Keratinocyte (primary cell): ENCODE measurements at regions not wholly inside any gene's neighbourhood (a gene's known extent, or its start where the extent isn't known, plus 50 kb on each side); places are given as distances from the start of the nearest gene placed in this dataset.

Experiments used
- DNase-seq: peaks from one replicate; pipeline ENCODE4 v3.0.0-alpha.2; 2011; ENCODE audit warnings: low read depth, missing footprints, low spot score
- FAIRE-seq: peaks from 2 replicates; lab custom pipeline; 2011; peaks lifted over from hg19 to GRCh38; lab: Jason Lieb, UNC
- H2AFZ ChIP-seq: 2 replicates; pipeline ENCODE4 v1.6.0; 2012; ENCODE audit warnings: low read length, control low read depth, inconsistent platforms; ENCODE audit not compliant: control insufficient read depth
- H3K27ac ChIP-seq: 2 replicates; pipeline ENCODE4 v1.5.1; 2011; ENCODE audit warnings: low read length; ENCODE audit not compliant: control insufficient read depth, insufficient read depth
- H3K27me3 ChIP-seq: 3 replicates; pipeline ENCODE4 v1.6.0; 2011; ENCODE audit warnings: low read length; ENCODE audit not compliant: control insufficient read depth, insufficient read depth; ENCODE audit errors: extremely low read depth
- H3K36me3 ChIP-seq, 2 experiments: 2 replicates in 1 of 2; 3 replicates in 1 of 2; pipeline ENCODE4 v1.5.1; 2011; ENCODE audit warnings: low read length in 2 of 2, mild to moderate bottlenecking in 1 of 2; ENCODE audit not compliant: control insufficient read depth in 2 of 2, insufficient read depth in 2 of 2; ENCODE audit errors: extremely low read depth in 1 of 2
- H3K4me1 ChIP-seq: 3 replicates; pipeline ENCODE4 v1.5.1; 2011; ENCODE audit warnings: low read length; ENCODE audit not compliant: control insufficient read depth, insufficient read depth; ENCODE audit errors: extremely low read depth
- H3K4me2 ChIP-seq: 3 replicates; pipeline ENCODE4 v1.6.0; 2011; ENCODE audit warnings: low read depth, low read length; ENCODE audit not compliant: control insufficient read depth, insufficient read depth; ENCODE audit errors: extremely low read depth
- H3K4me3 ChIP-seq, 3 experiments: fragments of 200-600 bp in 1 of 3; sonication (generic) in 1 of 3; 2 replicates in 2 of 3; 3 replicates in 1 of 3; pipeline ENCODE4 v1.5.1; 2011 to 2016; ENCODE audit warnings: low read length in 3 of 3, mild to moderate bottlenecking in 3 of 3, control low read depth in 2 of 3, inconsistent platforms in 1 of 3, low read depth in 1 of 3, mixed read lengths in 1 of 3, mixed run types in 1 of 3, moderate library complexity in 1 of 3; ENCODE audit not compliant: control insufficient read depth in 2 of 3, insufficient read depth in 2 of 3; ENCODE audit errors: extremely low read depth in 1 of 3
- H3K79me2 ChIP-seq: 2 replicates; pipeline ENCODE4 v1.6.0; 2012; ENCODE audit warnings: low read length; ENCODE audit not compliant: control insufficient read depth, insufficient read depth
- H3K9ac ChIP-seq: 3 replicates; pipeline ENCODE4 v1.6.0; 2011; ENCODE audit warnings: low read length; ENCODE audit not compliant: control insufficient read depth, insufficient read depth; ENCODE audit errors: extremely low read depth
- H3K9me1 ChIP-seq: 3 replicates; pipeline ENCODE4 v1.6.0; 2011; ENCODE audit warnings: low read length; ENCODE audit not compliant: control insufficient read depth, insufficient read depth; ENCODE audit errors: extremely low read depth
- H3K9me3 ChIP-seq: 2 replicates; pipeline ENCODE4 v1.5.1; 2012; ENCODE audit warnings: low read depth, low read length; ENCODE audit not compliant: control insufficient read depth
- H4K20me1 ChIP-seq: 3 replicates; pipeline ENCODE4 v1.6.0; 2011; ENCODE audit warnings: low read length; ENCODE audit not compliant: control insufficient read depth, insufficient read depth; ENCODE audit errors: extremely low read depth
- EZH2 ChIP-seq: IDR thresholded peaks from one replicate; pipeline ENCODE4 v1.6.1; 2012; ENCODE audit warnings: inconsistent platforms, mild to moderate bottlenecking, low read length, moderate library complexity
- dilution Hi-C: fragments of 300-500 bp; cut with MboI; formaldehyde crosslinking; loops from one replicate; pipeline ENCODE4 v1.7.0; 2020; ENCODE audit warnings: low sequenced_read_pairs; ENCODE audit not compliant: extremely low pct_ligation_motif_present
- TF ChIP-seq, protein P1 (sequence below), 3 experiments: IDR thresholded peaks in 1 of 3; conservative IDR thresholded peaks in 1 of 3; optimal IDR thresholded peaks in 1 of 3; 2 replicates in 2 of 3; 3 replicates in 1 of 3; pipeline versions ENCODE3 to v1.5.1; 2011; ENCODE audit warnings: low read length in 3 of 3, mild to moderate bottlenecking in 3 of 3, moderate library complexity in 2 of 3, control low read depth in 1 of 3, inconsistent platforms in 1 of 3; ENCODE audit not compliant: insufficient read depth in 2 of 3; ENCODE audit errors: extremely low read depth in 1 of 3

DNA sequence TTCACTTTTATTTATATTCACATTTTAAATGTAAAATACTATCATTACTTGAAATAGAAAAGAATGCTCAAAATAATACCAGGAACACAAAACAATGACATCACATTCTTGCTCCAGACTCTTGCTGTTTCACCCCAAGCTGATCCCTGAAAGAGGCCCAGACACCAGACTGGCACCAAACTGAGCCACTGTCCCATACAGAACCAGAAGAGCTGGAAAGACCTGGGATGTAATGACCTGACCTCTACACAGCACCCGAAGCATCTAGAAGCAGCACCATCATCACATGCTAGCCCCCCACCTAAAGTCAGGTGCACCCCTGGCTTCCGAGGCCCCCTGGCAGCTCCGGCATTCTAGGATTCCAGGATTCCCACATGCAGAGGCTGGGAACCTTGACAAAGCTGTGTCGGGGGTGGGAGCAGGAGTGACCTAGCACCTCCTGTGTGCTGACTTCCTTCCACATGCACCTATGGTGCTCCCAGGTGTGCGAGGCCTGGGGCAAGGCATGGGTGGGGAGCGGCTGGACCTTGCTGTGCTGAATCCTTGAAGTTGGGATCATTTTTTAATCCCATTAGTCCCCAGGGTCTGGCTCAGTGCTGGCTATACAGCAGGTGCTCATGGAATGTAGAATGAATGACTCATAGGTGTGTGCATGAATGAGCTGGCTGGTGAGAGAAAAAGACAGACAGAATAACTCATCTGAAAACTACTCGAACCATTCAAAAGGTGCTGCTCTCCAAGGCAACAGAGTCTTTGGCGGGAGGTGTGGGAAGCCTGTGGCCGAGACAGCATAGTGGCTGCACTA, 144.7 kb upstream of the IQSEC1 start:
- Histone ChIP-seq H3K9me1 (no peaks in the 10 kb centered on the region), H3K27ac (no peak overlapping the region), H3K4me2 (peak overlapping the region; percentile 40), H3K4me1 (peaks cover 18% of the 10 kb centered on the region), H3K9me3 (no peaks in the 10 kb centered on the region), H3K79me2 (no peaks in the 10 kb centered on the region), H3K4me3 (no peak overlapping the region), H4K20me1 (no peaks in the 10 kb centered on the region), H3K27me3 (no peaks in the 10 kb centered on the region), H2AFZ (no peak overlapping the region), H3K36me3 (no peaks in the 10 kb centered on the region), H3K9ac (no peak overlapping the region)
- DNase-seq: peak; percentile 81
- dilution Hi-C loops: no loop called here
- FAIRE-seq: peak; percentile 90
- TF ChIP-seq, protein P1, sequence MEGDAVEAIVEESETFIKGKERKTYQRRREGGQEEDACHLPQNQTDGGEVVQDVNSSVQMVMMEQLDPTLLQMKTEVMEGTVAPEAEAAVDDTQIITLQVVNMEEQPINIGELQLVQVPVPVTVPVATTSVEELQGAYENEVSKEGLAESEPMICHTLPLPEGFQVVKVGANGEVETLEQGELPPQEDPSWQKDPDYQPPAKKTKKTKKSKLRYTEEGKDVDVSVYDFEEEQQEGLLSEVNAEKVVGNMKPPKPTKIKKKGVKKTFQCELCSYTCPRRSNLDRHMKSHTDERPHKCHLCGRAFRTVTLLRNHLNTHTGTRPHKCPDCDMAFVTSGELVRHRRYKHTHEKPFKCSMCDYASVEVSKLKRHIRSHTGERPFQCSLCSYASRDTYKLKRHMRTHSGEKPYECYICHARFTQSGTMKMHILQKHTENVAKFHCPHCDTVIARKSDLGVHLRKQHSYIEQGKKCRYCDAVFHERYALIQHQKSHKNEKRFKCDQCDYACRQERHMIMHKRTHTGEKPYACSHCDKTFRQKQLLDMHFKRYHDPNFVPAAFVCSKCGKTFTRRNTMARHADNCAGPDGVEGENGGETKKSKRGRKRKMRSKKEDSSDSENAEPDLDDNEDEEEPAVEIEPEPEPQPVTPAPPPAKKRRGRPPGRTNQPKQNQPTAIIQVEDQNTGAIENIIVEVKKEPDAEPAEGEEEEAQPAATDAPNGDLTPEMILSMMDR (optimal IDR thresholded peaks at IDR 0.05 in 1 of 3, IDR thresholded peaks at IDR 0.05 in 1 of 3, conservative IDR thresholded peaks at IDR 0.05 in 1 of 3; ENCODE audit: extremely low read depth in 1 of 3, insufficient read depth in 2 of 3, low read length in 3 of 3): no peak
- no peak for TF ChIP-seq EZH2

DNA sequence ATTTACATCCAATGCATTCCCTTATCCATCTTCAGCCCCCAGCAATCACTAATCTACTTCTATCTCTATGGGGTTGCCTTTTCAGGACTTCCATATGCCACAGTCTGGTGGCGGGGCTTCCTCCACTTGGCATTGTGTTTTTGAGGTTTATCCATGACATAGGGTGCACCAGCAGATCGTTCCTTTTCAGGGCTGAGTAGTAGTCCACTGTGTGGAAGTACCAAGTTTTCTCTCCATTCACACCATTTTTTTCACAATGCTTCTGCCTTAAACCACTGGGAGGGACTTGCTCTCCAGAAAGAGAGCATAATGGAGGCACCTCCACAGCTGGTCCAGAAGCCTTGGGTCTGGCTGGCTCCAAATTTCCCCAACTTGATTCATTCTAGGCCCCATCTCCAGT, 144.0 kb upstream of the IQSEC1 start:
- no peaks in the 10 kb centered on the region for H3K36me3 ChIP-seq
- TF ChIP-seq, protein P1 (optimal IDR thresholded peaks at IDR 0.05 in 1 of 3, IDR thresholded peaks at IDR 0.05 in 1 of 3, conservative IDR thresholded peaks at IDR 0.05 in 1 of 3; ENCODE audit: extremely low read depth in 1 of 3, insufficient read depth in 2 of 3, low read length in 3 of 3): no peak
- TF ChIP-seq EZH2: no peak
- H3K4me2 ChIP-seq: no peak overlapping the region
- H3K4me1 ChIP-seq: peaks cover 18% of the 10 kb centered on the region
- no peak overlapping the region for H3K4me3 ChIP-seq
- H3K9ac ChIP-seq: no peak overlapping the region
- H3K9me1 ChIP-seq: no peaks in the 10 kb centered on the region
- H2AFZ ChIP-seq: no peak overlapping the region
- no peaks in the 10 kb centered on the region for H4K20me1 ChIP-seq
- H3K9me3 ChIP-seq: no peaks in the 10 kb centered on the region
- FAIRE-seq (no peak), DNase-seq (no peak)
- no peak overlapping the region for H3K27ac ChIP-seq
- no peaks in the 10 kb centered on the region for H3K27me3 ChIP-seq
- dilution Hi-C loops: no loop called here
- H3K79me2 ChIP-seq: no peaks in the 10 kb centered on the region
